Stomach (tissue), 8 donors: ENCODE measurements at regions not wholly inside any gene's neighbourhood (a gene's known extent, or its start where the extent isn't known, plus 50 kb on each side); places are given as distances from the start of the nearest gene placed in this dataset.

Experiments used
- DNase-seq, 2 donors: peaks; one replicate each; pipeline versions ENCODE4 v3.0.0 to v3.0.0-alpha.2; 2013 to 2019
- H3K27ac ChIP-seq, 5 donors: fragments of 200-600 bp in 4 of 5; sonication (generic) in 4 of 5; one replicate each; pipeline ENCODE4 v1.5.1; 2013 to 2019; ENCODE audit warnings: mild to moderate bottlenecking in 1 of 5, moderate library complexity in 1 of 5
- H3K27me3 ChIP-seq, 3 donors: fragments of 200-600 bp; sonication (generic); one replicate each; pipeline ENCODE4 v1.5.1; 2017 to 2019; ENCODE audit warnings: mixed run types in 1 of 3
- H3K36me3 ChIP-seq, 4 donors: fragments of 200-600 bp; sonication (generic); 1 replicate in 3 of 4; 2 replicates in 1 of 4; pipeline ENCODE4 v1.5.1; 2016 to 2019
- H3K4me1 ChIP-seq, 4 donors: fragments of 200-600 bp; sonication (generic); one replicate each; pipeline ENCODE4 v1.5.1; 2016 to 2019
- H3K4me3 ChIP-seq, 4 donors: fragments of 200-600 bp; sonication (generic) in 3 of 4; one replicate each; pipeline ENCODE4 v1.5.1; 2016 to 2019; ENCODE audit warnings: mild to moderate bottlenecking in 1 of 4
- H3K9me3 ChIP-seq, 4 donors: fragments of 200-600 bp; sonication (generic); one replicate each; pipeline ENCODE4 v1.5.1; 2016 to 2019
- EP300 ChIP-seq: sonication (generic); formaldehyde crosslinking; IDR thresholded peaks from one replicate; pipeline ENCODE4 v1.6.1; 2017; ENCODE audit warnings: antibody characterized with exemption
- POLR2A ChIP-seq, 4 donors: fragments of 450-650 bp; IDR thresholded peaks; one replicate each; pipeline ENCODE4 v1.6.1; 2016; ENCODE audit warnings: antibody characterized with exemption in 4 of 4, control low read depth in 2 of 4, mild to moderate bottlenecking in 1 of 4, moderate library complexity in 1 of 4
- POLR2AphosphoS5 ChIP-seq, 3 donors: sonication (generic); formaldehyde crosslinking; IDR thresholded peaks; one replicate each; pipeline ENCODE4 v1.6.1; 2016; ENCODE audit warnings: antibody characterized with exemption in 3 of 3
- WGBS, 5 donors: extraction: QIAGEN DNeasy Blood & Tissue Kit in 3 of 5; methylation state at CpG; one replicate each; pipeline versions ENCODE4 v1.1.5 to v1.1.7; 2013 to 2018; 5-methylcytosine and 5-hydroxymethylcytosine counted together
- intact Hi-C: fragments of 100-400 bp; cut with DNase I; formaldehyde crosslinking; loops from one replicate; pipeline ENCODE4 v1.15.1; 2023; ENCODE audit warnings: low total_unique reads
- TF ChIP-seq, protein P1 (sequence below), 7 experiments: fragments of 450-650 bp in 4 of 7; fragments of 200-600 bp in 3 of 7; sonication (generic) in 3 of 7; IDR thresholded peaks; one replicate each; pipeline ENCODE4 v1.5.1; 2016 to 2019; ENCODE audit warnings: antibody characterized with exemption in 7 of 7, control low read depth in 2 of 7, mild to moderate bottlenecking in 1 of 7
- donor health status: healthy with polysubstance abuse.
- donor health status: Bipolar disorder and iron deficiency.
- donor health status: healthy.

GRCh38 chr12:67726868-67727267 is 78.3 kb downstream of the DYRK2 start:
- Histone ChIP-seq H3K4me3 (no peak overlapping the region), H3K4me1 (peaks cover 0 to 10% (median 0%) of the 10 kb centered on the region in 4 donors), H3K27ac (no peak overlapping the region), H3K9me3 (no peaks in the 10 kb centered on the region), H3K27me3 (no peaks in the 10 kb centered on the region), H3K36me3 (no peaks in the 10 kb centered on the region)
- WGBS, 5 donors = 75 to 88% (median 81%) methylated on average over 3 of the region's 3 CpGs
- DNase-seq = no peak
- TF ChIP-seq POLR2AphosphoS5 (IDR thresholded peaks at IDR 0.05) = no peak
- no peak for TF ChIP-seq POLR2A (IDR thresholded peaks at IDR 0.05)
- TF ChIP-seq, protein P1, sequence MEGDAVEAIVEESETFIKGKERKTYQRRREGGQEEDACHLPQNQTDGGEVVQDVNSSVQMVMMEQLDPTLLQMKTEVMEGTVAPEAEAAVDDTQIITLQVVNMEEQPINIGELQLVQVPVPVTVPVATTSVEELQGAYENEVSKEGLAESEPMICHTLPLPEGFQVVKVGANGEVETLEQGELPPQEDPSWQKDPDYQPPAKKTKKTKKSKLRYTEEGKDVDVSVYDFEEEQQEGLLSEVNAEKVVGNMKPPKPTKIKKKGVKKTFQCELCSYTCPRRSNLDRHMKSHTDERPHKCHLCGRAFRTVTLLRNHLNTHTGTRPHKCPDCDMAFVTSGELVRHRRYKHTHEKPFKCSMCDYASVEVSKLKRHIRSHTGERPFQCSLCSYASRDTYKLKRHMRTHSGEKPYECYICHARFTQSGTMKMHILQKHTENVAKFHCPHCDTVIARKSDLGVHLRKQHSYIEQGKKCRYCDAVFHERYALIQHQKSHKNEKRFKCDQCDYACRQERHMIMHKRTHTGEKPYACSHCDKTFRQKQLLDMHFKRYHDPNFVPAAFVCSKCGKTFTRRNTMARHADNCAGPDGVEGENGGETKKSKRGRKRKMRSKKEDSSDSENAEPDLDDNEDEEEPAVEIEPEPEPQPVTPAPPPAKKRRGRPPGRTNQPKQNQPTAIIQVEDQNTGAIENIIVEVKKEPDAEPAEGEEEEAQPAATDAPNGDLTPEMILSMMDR (IDR thresholded peaks at IDR 0.05) = no peak
- no peak for TF ChIP-seq EP300
- intact Hi-C loops = no loop called here

DNA sequence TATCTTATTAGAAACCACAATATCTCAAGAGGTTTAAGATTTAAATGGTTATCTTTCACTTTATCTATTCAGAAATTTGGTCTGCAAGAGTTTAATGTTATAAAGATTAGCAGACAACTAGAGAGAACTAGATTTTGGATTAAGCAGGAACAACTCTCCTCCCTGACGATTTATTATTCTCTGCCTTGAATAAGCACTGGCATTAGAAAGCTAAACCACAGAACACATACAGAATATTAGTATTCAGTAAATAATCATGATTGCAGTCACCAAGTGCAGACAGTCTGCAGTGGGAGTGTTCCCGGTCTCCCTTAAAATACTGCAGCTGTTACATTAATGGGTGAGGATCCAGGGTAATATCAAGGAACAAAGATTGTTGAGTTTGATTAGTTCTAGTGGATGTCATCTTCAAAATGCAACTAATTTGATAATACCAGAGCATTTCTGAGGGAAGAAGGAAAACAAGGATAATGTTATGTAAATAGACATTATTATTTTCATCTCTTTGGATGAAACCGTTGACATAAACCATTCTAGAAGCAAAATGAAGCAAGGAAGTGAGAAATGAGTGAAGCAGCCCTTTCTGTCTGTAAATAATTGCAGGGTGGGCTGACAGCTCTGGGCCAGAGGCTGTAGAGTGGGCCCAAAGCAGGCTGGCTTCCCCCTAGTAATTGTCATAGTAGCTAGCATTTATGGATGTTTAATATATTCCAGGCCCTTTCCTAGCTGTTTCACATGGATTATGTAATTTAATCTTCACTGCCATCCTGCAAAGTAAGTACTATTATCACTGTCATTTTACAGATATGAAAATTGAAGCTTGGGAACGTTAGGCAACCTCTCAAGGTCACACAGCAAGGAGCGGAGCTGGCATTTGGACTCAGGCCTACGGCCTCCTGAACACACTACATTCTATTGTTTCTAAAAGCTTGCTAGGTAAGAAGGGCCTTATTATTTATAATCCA is 79.4 kb downstream of the DYRK2 start:
- Histone ChIP-seq H3K27ac (no peak overlapping the region), H3K4me1 (peaks cover 0 to 5% (median 0%) of the 10 kb centered on the region in 4 donors), H3K9me3 (no peaks in the 10 kb centered on the region), H3K36me3 (no peaks in the 10 kb centered on the region), H3K4me3 (no peak overlapping the region), H3K27me3 (no peaks in the 10 kb centered on the region)
- DNase-seq = no peak
- intact Hi-C loops = no loop called here
- TF ChIP-seq POLR2AphosphoS5 (IDR thresholded peaks at IDR 0.05) (no peak), EP300 (no peak), POLR2A (IDR thresholded peaks at IDR 0.05) (no peak)
- TF ChIP-seq, protein P1 (IDR thresholded peaks at IDR 0.05) = no peak
- WGBS, 5 donors = 49 to 61% (median 56%) methylated on average over 6 of the region's 6 CpGs

DNA sequence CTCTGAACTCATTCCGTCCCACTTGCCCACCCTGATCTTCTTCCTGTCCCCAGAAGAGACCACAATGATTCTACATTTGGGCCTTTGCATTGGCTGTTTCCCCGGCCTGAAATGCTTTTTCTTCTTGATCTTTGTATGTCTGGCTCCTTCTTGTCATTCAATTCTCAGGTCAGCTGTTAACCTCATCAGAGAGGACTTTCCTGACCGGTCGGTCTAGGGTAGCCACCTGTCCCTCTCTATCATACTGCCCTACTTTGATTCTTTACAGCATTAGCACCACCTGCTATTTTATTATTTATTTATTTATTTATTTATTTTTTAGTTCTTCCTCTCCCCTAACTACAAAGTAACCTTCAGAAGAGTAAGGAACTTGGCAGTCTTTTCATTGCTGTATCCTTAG is 84.3 kb downstream of the DYRK2 start:
- TF ChIP-seq EP300 (no peak), POLR2AphosphoS5 (IDR thresholded peaks at IDR 0.05) (no peak), POLR2A (IDR thresholded peaks at IDR 0.05) (no peak)
- TF ChIP-seq, protein P1 (IDR thresholded peaks at IDR 0.05) = no peak
- H3K4me3 ChIP-seq = no peak overlapping the region
- 92 to 98% (median 96%) methylated on average over 4 of the region's 4 CpGs for WGBS, 5 donors

DNA sequence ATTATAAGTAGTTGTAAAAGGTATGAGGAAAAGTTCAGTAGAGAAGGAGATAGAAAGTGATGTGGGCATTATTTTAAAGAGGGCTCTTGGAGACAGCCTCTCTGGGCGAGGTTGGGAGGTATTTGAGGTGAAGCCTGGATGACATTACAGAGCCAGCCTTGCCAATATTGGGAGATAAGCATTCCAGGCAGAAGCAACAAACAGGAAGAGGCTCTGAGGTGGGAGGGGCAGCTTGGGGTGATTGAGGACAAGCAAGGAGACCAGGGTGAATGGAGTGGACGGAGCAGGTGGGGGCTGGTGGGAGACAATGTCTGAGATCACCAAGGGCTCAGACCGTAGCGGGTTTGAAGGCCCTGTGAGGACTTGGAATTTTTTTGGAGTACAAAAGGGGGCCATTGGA is 87.3 kb downstream of the DYRK2 start:
- 79 to 92% (median 85%) methylated on average over 4 of the region's 4 CpGs for WGBS, 5 donors
- Histone ChIP-seq H3K27me3 (no peaks in the 10 kb centered on the region), H3K9me3 (no peaks in the 10 kb centered on the region), H3K27ac (no peak overlapping the region), H3K4me1 (no peaks in the 10 kb centered on the region), H3K36me3 (no peaks in the 10 kb centered on the region), H3K4me3 (no peak overlapping the region)
- DNase-seq = no peak
- intact Hi-C loops = no loop called here
- TF ChIP-seq EP300 = no peak
- TF ChIP-seq POLR2AphosphoS5 (IDR thresholded peaks at IDR 0.05) = no peak
- no peak for TF ChIP-seq POLR2A (IDR thresholded peaks at IDR 0.05)
- TF ChIP-seq, protein P1 (IDR thresholded peaks at IDR 0.05) = no peak

More for the DNA sequence above, 84.3 kb downstream of the DYRK2 start:
- no peaks in the 10 kb centered on the region for H3K27me3 ChIP-seq
- no peak overlapping the region for H3K27ac ChIP-seq
- DNase-seq = no peak
- intact Hi-C loops = no loop called here
- no peaks in the 10 kb centered on the region for H3K9me3 ChIP-seq
- no peaks in the 10 kb centered on the region for H3K36me3 ChIP-seq
- H3K4me1 ChIP-seq = peaks cover 0 to 1% (median 0%) of the 10 kb centered on the region in 4 donors
